ENCODE measurements at regions not wholly inside any gene's neighbourhood (a gene's known extent, or its start where the extent isn't known, plus 50 kb on each side); places are given as distances from the start of the nearest gene placed in this dataset.
A peak's percentile ranks its signal among the peaks of the same experiment; 100 is the strongest.

- no peak overlapping the region for H3K27ac Mint-ChIP-seq
- H3K9me3 Mint-ChIP-seq, result peaks cover 0 to 37% (median 13%) of the 10 kb centered on the region in 9 donors
- no peak overlapping the region for H3K4me3 Mint-ChIP-seq
- no peaks in the 10 kb centered on the region for H3K36me3 Mint-ChIP-seq
- POLR2A ChIA-PET, result no interaction called here
- H3K27me3 Mint-ChIP-seq, result no peaks in the 10 kb centered on the region
- DNase-seq, result no peak
- no peaks in the 10 kb centered on the region for H3K4me1 Mint-ChIP-seq
- no peak for ATAC-seq
Measured at GRCh38 chr2:21489080-21489479, 365.3 kb downstream of the TDRD15 start.

DNA sequence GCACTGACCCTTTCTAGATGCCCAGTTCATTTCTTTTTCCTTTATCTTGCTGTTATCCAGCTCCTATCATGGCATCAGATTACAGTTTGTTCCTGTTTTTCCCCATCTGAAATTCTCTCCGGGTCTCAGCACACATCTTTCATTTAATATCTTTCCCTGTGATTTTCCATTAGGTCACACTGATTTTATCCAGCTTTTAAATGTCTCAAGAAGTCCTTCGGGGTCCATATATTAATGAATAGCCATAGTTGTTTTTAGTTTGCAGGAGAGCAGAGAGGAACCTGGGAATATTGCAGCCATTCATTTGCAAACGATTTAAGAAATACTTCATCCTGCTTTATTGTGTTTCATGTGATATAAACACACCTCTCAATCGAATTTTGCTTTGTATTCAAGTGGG lies 374.2 kb downstream of the TDRD15 start:
- H3K4me3 Mint-ChIP-seq, result no peak overlapping the region
- H3K36me3 Mint-ChIP-seq, result no peaks in the 10 kb centered on the region
- DNase-seq, result no peak
- H3K4me1 Mint-ChIP-seq, result no peaks in the 10 kb centered on the region
- POLR2A ChIA-PET, result no interaction called here
- ATAC-seq, result no peak
- H3K27ac Mint-ChIP-seq, result peak overlapping the region in 1 of 10 donors; percentile 31
- H3K9me3 Mint-ChIP-seq, result peaks cover 0 to 17% (median 6%) of the 10 kb centered on the region in 9 donors
- no peaks in the 10 kb centered on the region for H3K27me3 Mint-ChIP-seq

- POLR2A ChIA-PET, result no interaction called here
- H3K9me3 Mint-ChIP-seq, result peaks cover 0 to 19% (median 7%) of the 10 kb centered on the region in 9 donors
- no peaks in the 10 kb centered on the region for H3K36me3 Mint-ChIP-seq
- H3K27ac Mint-ChIP-seq, result no peak overlapping the region
- ATAC-seq (no peak), DNase-seq (no peak)
- no peaks in the 10 kb centered on the region for H3K4me1 Mint-ChIP-seq
- H3K4me3 Mint-ChIP-seq, result no peak overlapping the region
- H3K27me3 Mint-ChIP-seq, result no peaks in the 10 kb centered on the region
Measured at GRCh38 chr2:21500401-21500945, 376.7 kb downstream of the TDRD15 start.

- no peak for ATAC-seq
- no peak for DNase-seq
- Mint-ChIP-seq H3K27ac (no peak overlapping the region), H3K27me3 (no peaks in the 10 kb centered on the region), H3K36me3 (no peaks in the 10 kb centered on the region), H3K4me1 (no peaks in the 10 kb centered on the region), H3K9me3 (peaks cover 0 to 29% (median 7%) of the 10 kb centered on the region in 9 donors), H3K4me3 (no peak overlapping the region)
- POLR2A ChIA-PET, result no interaction called here
Measured at GRCh38 chr2:21501376-21502027, 377.7 kb downstream of the TDRD15 start.

GRCh38 chr2:21515903-21516302 lies 392.1 kb downstream of the TDRD15 start:
- Mint-ChIP-seq H3K4me1 (no peaks in the 10 kb centered on the region), H3K27me3 (no peaks in the 10 kb centered on the region), H3K27ac (no peak overlapping the region), H3K9me3 (peaks cover 0 to 13% (median 2%) of the 10 kb centered on the region in 9 donors), H3K4me3 (no peak overlapping the region), H3K36me3 (no peaks in the 10 kb centered on the region)
- POLR2A ChIA-PET, result no interaction called here
- DNase-seq (no peak), ATAC-seq (no peak)

DNA sequence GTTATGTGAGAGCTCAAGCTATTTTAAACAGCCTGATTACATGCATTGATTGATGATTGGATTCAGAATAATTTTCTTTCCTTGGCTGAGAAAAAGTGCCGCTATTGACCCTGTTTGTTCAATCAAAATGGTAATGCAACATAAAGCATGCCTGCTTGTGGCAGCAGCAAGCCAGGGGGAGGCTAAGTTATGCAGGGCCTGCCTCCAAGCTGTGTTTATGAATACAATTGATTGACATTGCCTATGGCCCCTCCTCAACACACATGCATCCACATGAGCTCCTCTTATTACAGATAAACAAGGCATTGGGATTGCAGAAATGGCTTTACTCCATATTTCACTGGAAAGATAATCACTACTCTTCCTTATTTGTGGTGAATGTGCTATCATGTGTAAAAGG lies 395.6 kb downstream of the TDRD15 start:
- DNase-seq, result no peak
- Mint-ChIP-seq H3K27me3 (no peaks in the 10 kb centered on the region), H3K4me3 (no peak overlapping the region), H3K4me1 (no peaks in the 10 kb centered on the region), H3K9me3 (peaks cover 0 to 12% (median 6%) of the 10 kb centered on the region in 9 donors), H3K36me3 (no peaks in the 10 kb centered on the region), H3K27ac (no peak overlapping the region)
- POLR2A ChIA-PET, result no interaction called here
- no peak for ATAC-seq

DNA sequence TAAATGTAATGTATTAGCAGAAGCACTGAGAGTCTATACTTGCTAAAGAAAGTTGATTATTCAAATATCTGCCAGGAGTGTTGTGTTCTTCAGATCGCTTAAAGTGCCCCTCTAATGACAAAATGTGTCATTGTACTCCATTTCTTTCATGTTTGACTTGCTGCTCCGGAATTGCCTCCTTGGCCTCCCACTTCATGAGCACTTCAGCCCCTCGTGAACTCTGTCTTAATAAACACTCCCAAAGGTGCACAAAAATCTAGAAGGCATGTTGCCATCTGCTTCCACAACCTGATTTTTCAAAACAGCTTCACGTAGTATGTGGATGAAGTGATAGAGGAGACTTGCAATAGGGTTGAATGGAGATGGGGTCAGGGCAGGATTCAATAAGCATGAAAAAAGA lies 396.1 kb downstream of the TDRD15 start:
- POLR2A ChIA-PET, result no interaction called here
- DNase-seq (no peak), ATAC-seq (no peak)
- Mint-ChIP-seq H3K4me3 (no peak overlapping the region), H3K27ac (no peak overlapping the region), H3K9me3 (peaks cover 0 to 12% (median 8%) of the 10 kb centered on the region in 9 donors), H3K4me1 (no peaks in the 10 kb centered on the region), H3K36me3 (no peaks in the 10 kb centered on the region), H3K27me3 (no peaks in the 10 kb centered on the region)

- POLR2A ChIA-PET, result no interaction called here
- H3K4me1 Mint-ChIP-seq, result no peaks in the 10 kb centered on the region
Measured at GRCh38 chr2:21535826-21536225, 412.1 kb downstream of the TDRD15 start.

DNA sequence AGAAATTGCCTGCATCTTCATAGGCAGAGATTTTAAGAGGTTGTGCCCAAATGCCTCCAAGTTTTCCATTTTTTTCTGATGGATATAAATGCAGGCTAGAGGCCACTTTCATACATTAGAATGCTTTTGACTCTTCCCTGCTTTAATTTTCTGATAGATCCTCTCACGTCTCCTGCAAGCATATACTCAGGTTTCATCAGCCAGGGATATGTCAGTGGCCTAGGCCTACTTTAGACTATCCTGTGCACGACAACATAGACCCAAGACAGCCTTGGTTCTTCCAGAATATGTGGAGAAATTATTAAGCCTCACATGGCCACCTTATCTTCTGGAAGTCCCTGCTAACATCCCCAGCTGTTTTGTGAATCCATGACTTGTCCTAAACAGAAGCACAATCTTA lies 415.9 kb downstream of the TDRD15 start:
- DNase-seq (no peak), ATAC-seq (no peak)
- Mint-ChIP-seq H3K27ac (no peak overlapping the region), H3K27me3 (no peaks in the 10 kb centered on the region), H3K36me3 (peaks cover 0 to 13% (median 3%) of the 10 kb centered on the region in 3 donors), H3K4me3 (no peak overlapping the region), H3K9me3 (peaks cover 8 to 31% (median 21%) of the 10 kb centered on the region in 9 donors), H3K4me1 (no peaks in the 10 kb centered on the region)
- POLR2A ChIA-PET, result no interaction called here

More at GRCh38 chr2:21535826-21536225, 412.1 kb downstream of the TDRD15 start:
- peaks cover 0 to 16% (median 3%) of the 10 kb centered on the region in 3 donors for H3K36me3 Mint-ChIP-seq
- no peak for ATAC-seq
- no peak overlapping the region for H3K4me3 Mint-ChIP-seq
- H3K27ac Mint-ChIP-seq, result no peak overlapping the region
- H3K9me3 Mint-ChIP-seq, result peaks cover 13 to 36% (median 23%) of the 10 kb centered on the region in 9 donors
- H3K27me3 Mint-ChIP-seq, result no peaks in the 10 kb centered on the region
- DNase-seq, result no peak

GRCh38 chr2:21543630-21544029 lies 419.9 kb downstream of the TDRD15 start:
- H3K4me3 Mint-ChIP-seq, result no peak overlapping the region
- no peak for ATAC-seq

DNA sequence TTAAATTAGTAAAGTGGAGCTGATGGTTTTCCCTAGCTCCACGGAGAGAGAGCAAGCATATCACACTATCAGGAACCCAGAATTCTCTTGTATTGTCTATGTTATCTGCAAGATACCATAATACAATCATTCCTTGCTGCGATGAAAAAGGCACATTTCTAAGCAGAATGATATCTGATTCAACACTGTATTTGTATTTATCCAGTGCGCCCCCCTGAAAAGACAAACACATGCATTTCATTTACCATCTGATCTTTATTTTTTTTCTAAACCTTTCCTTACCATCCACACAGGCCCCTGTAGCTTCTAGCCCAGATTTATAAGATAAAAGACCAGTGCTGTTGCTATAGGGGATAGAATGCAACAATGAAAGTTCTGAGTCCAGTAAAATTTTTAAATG lies 420.6 kb downstream of the TDRD15 start:
- no peak overlapping the region for H3K27ac Mint-ChIP-seq
- DNase-seq (no peak), ATAC-seq (no peak)
- H3K27me3 Mint-ChIP-seq, result peaks cover 0 to 1% (median 0%) of the 10 kb centered on the region in 5 donors
- H3K4me1 Mint-ChIP-seq, result no peaks in the 10 kb centered on the region
- no peaks in the 10 kb centered on the region for H3K36me3 Mint-ChIP-seq
- POLR2A ChIA-PET, result no interaction called here
- H3K9me3 Mint-ChIP-seq, result peaks cover 0 to 11% (median 0%) of the 10 kb centered on the region in 9 donors
- no peak overlapping the region for H3K4me3 Mint-ChIP-seq

More at GRCh38 chr2:21543630-21544029, 419.9 kb downstream of the TDRD15 start:
- POLR2A ChIA-PET, result no interaction called here
- DNase-seq, result no peak
- Mint-ChIP-seq H3K4me1 (no peaks in the 10 kb centered on the region), H3K27ac (no peak overlapping the region), H3K9me3 (peaks cover 0 to 11% (median 0%) of the 10 kb centered on the region in 9 donors), H3K36me3 (no peaks in the 10 kb centered on the region), H3K27me3 (peaks cover 0 to under 1% (median 0%) of the 10 kb centered on the region in 5 donors)

DNA sequence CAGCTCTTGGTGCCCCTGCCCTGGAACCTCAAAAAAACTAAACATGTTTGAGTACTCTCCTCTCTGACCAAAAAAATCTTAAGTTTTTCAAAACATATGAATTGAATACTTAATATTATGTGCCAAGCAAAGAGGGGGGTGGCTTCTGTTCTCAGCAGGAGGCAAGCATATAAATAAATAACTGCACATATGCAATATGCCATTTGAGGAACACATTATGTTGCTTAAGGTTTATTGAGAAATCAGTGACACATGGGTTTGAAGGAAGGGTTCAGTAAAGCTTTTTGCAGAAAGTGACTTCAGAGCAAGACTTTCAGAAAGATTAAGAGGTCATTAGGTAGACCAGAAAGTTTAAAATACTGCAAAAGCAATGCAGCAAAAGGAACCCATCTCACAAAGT lies 429.2 kb downstream of the TDRD15 start:
- Mint-ChIP-seq H3K36me3 (no peaks in the 10 kb centered on the region), H3K4me1 (no peaks in the 10 kb centered on the region), H3K9me3 (peaks cover 0 to 15% (median 5%) of the 10 kb centered on the region in 9 donors), H3K27me3 (peaks cover 0 to 1% (median 0%) of the 10 kb centered on the region in 5 donors), H3K4me3 (no peak overlapping the region), H3K27ac (no peak overlapping the region)
- ATAC-seq (no peak), DNase-seq (no peak)
- POLR2A ChIA-PET, result no interaction called here

DNA sequence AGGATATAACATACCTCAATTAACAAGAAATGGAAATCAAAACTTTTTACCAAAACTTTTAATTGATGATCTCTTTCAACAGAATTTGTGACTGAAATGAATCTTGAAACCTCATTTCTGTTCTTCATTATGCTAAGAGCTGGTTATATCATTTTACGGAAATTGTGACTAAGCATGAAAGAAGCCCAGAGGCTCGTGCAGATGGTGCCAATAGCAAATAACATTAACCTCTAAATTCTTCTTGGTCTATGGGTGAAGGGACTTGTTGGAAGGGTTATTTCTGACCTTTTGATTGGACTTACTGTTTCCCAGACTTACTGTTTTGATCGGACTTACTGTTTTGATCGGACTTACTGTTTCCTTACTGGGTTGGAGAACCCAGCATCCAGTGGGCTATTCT lies 435.6 kb downstream of the TDRD15 start:
- POLR2A ChIA-PET, result no interaction called here
- ATAC-seq, result no peak
- no peaks in the 10 kb centered on the region for H3K27me3 Mint-ChIP-seq

DNA sequence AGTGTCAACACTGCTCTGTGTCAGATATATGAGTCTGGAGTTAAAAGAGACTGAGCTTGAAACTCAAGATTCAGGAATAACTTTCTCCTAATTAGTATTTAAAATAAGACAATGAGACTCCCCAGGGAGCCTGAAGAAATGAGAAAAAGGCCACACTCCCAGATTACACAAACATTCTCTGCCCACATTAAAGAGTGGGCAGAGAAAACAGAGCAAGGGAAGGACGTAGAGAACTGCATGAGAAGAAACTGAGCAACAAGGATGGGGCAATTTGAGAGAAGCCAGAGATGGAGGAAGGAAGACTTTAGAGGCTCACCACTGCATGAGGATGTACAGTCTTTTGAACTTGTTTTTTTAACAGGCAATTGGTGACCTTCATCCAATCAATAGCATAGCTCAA lies 438.2 kb downstream of the TDRD15 start:
- no peak overlapping the region for H3K4me3 Mint-ChIP-seq
- DNase-seq, result no peak
- POLR2A ChIA-PET, result no interaction called here
- peaks cover 0 to 32% (median 5%) of the 10 kb centered on the region in 9 donors for H3K9me3 Mint-ChIP-seq
- H3K27me3 Mint-ChIP-seq, result no peaks in the 10 kb centered on the region
- H3K36me3 Mint-ChIP-seq, result no peaks in the 10 kb centered on the region
- ATAC-seq, result no peak
- H3K27ac Mint-ChIP-seq, result no peak overlapping the region
- no peaks in the 10 kb centered on the region for H3K4me1 Mint-ChIP-seq

More for the DNA sequence above, 435.6 kb downstream of the TDRD15 start:
- no peaks in the 10 kb centered on the region for H3K36me3 Mint-ChIP-seq
- H3K4me1 Mint-ChIP-seq, result no peaks in the 10 kb centered on the region
- H3K4me3 Mint-ChIP-seq, result no peak overlapping the region
- peaks cover 0 to 29% (median 6%) of the 10 kb centered on the region in 9 donors for H3K9me3 Mint-ChIP-seq
- no peak for DNase-seq
- no peak overlapping the region for H3K27ac Mint-ChIP-seq
